BLaER1 (cell line): ENCODE measurements at regions not wholly inside any gene's neighbourhood (a gene's known extent, or its start where the extent isn't known, plus 50 kb on each side); places are given as distances from the start of the nearest gene placed in this dataset.

ENCODE experiments used
- H3K27ac ChIP-seq: shearing (Covaris generic); formaldehyde crosslinking; 2 replicates; pipeline ENCODE4 v1.8.1; 2022
- H3K27me3 ChIP-seq: shearing (Covaris generic); formaldehyde crosslinking; 2 replicates; pipeline ENCODE4 v1.8.1; 2022
- H3K36me3 ChIP-seq: shearing (Covaris generic); formaldehyde crosslinking; 2 replicates; pipeline ENCODE4 v1.8.1; 2022
- H3K4me1 ChIP-seq: shearing (Covaris generic); formaldehyde crosslinking; 2 replicates; pipeline ENCODE4 v1.8.1; 2022
- H3K4me2 ChIP-seq: shearing (Covaris generic); formaldehyde crosslinking; 2 replicates; pipeline ENCODE4 v1.8.1; 2022
- H3K4me3 ChIP-seq: shearing (Covaris generic); formaldehyde crosslinking; 2 replicates; pipeline ENCODE4 v1.8.1; 2022
- H3K9ac ChIP-seq: shearing (Covaris generic); formaldehyde crosslinking; 2 replicates; pipeline ENCODE4 v1.8.1; 2022
- H3K9me3 ChIP-seq: shearing (Covaris generic); formaldehyde crosslinking; 2 replicates; pipeline ENCODE4 v1.8.1; 2022
- H4K20me1 ChIP-seq: shearing (Covaris generic); formaldehyde crosslinking; 2 replicates; pipeline ENCODE4 v1.8.1; 2022
- Cebpa-rat ChIP-seq: shearing (Covaris generic); IDR thresholded peaks from 2 replicates; pipeline ENCODE4 v1.8.1; 2022

DNA sequence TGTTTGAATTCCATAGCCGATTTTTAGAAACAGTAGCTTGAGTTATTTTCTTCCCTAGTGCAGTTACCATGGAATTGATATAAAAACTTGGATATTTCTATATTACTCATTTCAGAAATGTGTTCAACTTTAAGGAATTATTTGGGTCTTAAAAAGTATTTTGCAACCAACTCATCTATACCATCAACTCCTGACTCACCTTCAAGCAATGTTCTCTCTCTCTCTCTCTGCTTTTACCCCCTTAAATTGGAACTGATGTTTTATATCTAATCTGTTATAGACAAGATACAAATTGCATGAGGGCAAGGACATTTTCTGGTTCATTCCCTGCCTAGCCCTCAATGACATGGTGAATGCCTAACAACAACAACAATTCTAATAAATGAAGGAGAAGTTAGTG is 214.7 kb upstream of the NRIP1 start:
- Histone ChIP-seq H3K9ac (no peak overlapping the region), H4K20me1 (no peaks in the 10 kb centered on the region), H3K9me3 (peaks cover 25% of the 10 kb centered on the region), H3K4me2 (no peak overlapping the region), H3K4me3 (no peak overlapping the region), H3K36me3 (no peaks in the 10 kb centered on the region), H3K27ac (no peak overlapping the region), H3K4me1 (no peaks in the 10 kb centered on the region), H3K27me3 (no peaks in the 10 kb centered on the region)
- TF ChIP-seq Cebpa-rat: no peak

- Histone ChIP-seq H3K9me3 (peaks cover 30% of the 10 kb centered on the region), H3K36me3 (no peaks in the 10 kb centered on the region), H3K4me3 (no peak overlapping the region), H3K4me1 (no peaks in the 10 kb centered on the region), H3K4me2 (no peak overlapping the region), H4K20me1 (no peaks in the 10 kb centered on the region), H3K9ac (no peak overlapping the region), H3K27me3 (no peaks in the 10 kb centered on the region), H3K27ac (no peak overlapping the region)
- TF ChIP-seq Cebpa-rat: no peak
Measured at GRCh38 chr21:15281714-15282113, 216.9 kb upstream of the NRIP1 start.

GRCh38 chr21:15282665-15283064 is 217.9 kb upstream of the NRIP1 start:
- no peaks in the 10 kb centered on the region for H4K20me1 ChIP-seq
- no peak overlapping the region for H3K4me3 ChIP-seq
- no peaks in the 10 kb centered on the region for H3K27me3 ChIP-seq
- no peaks in the 10 kb centered on the region for H3K4me1 ChIP-seq
- H3K4me2 ChIP-seq: no peak overlapping the region
- no peak overlapping the region for H3K27ac ChIP-seq
- no peaks in the 10 kb centered on the region for H3K36me3 ChIP-seq
- TF ChIP-seq Cebpa-rat: no peak
- H3K9ac ChIP-seq: no peak overlapping the region
- peaks cover 30% of the 10 kb centered on the region for H3K9me3 ChIP-seq

DNA sequence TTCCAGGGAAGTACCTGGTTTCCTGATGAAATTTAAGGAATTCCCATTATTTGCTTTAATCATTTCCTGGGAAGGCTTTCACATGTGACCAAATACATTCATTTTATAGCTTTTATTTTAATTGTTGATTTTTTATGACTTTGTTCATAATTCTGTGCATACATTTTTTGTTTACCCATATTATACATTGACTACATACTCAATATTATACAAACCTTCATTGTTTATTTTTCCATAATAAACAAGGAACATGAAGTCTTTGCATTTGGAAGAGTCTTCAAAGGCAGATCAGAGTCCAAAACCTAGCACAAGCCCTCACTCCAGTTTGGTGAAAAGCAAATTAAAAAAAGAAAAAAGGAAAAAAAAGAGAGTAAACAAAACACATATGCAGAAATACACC is 218.3 kb upstream of the NRIP1 start:
- no peaks in the 10 kb centered on the region for H3K36me3 ChIP-seq
- no peak overlapping the region for H3K9ac ChIP-seq
- H3K4me3 ChIP-seq: no peak overlapping the region
- peaks cover 30% of the 10 kb centered on the region for H3K9me3 ChIP-seq
- no peak overlapping the region for H3K27ac ChIP-seq
- H3K4me2 ChIP-seq: no peak overlapping the region
- no peaks in the 10 kb centered on the region for H3K27me3 ChIP-seq
- no peaks in the 10 kb centered on the region for H4K20me1 ChIP-seq
- H3K4me1 ChIP-seq: no peaks in the 10 kb centered on the region
- no peak for TF ChIP-seq Cebpa-rat

DNA sequence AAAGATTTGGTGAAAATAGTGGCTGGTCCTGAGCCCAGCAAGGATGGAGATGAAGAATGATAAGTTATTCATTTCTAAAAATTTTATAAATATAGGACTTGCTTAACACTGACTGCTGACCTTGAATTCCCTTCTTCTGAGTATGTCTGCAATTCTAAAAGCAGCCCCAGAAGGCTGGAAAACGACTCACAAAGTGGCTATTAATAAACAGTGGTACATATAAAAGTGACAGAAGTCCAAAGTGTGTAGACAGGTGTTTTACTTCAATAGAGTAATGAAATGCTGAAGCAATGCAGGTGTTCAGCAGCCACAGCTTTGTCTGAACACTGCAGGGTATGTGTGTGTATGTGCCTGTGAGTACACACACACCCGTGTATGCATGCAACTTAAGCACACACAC is 219.0 kb upstream of the NRIP1 start:
- Histone ChIP-seq H3K4me2 (no peak overlapping the region), H4K20me1 (no peaks in the 10 kb centered on the region), H3K27me3 (no peaks in the 10 kb centered on the region), H3K27ac (no peak overlapping the region), H3K9me3 (peaks cover 30% of the 10 kb centered on the region), H3K4me3 (no peak overlapping the region), H3K4me1 (no peaks in the 10 kb centered on the region), H3K36me3 (no peaks in the 10 kb centered on the region), H3K9ac (no peak overlapping the region)
- no peak for TF ChIP-seq Cebpa-rat

DNA sequence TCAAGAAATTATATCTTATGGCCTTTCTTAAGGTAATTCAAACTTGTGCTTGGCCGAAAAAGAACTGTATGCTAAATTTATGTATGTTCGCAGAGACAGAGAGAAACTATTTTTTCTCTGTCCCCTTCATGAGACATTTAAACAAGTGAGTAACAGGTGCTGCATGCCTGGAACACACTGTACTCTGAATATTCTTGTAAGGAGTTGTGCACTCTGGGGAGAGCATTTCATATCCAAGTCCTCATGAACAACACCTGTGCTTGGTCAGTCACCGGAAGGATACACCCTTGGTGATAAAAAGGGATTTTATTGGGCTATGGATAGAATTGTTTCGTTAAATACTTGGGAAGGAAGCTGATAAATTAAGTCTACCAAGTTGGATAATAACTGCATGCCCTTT is 220.8 kb upstream of the NRIP1 start:
- no peak for TF ChIP-seq Cebpa-rat

GRCh38 chr21:15289246-15289645 is 224.4 kb upstream of the NRIP1 start:
- H3K27ac ChIP-seq: no peak overlapping the region
- no peak for TF ChIP-seq Cebpa-rat
- H3K36me3 ChIP-seq: no peaks in the 10 kb centered on the region
- H4K20me1 ChIP-seq: no peaks in the 10 kb centered on the region
- no peaks in the 10 kb centered on the region for H3K27me3 ChIP-seq
- no peak overlapping the region for H3K4me2 ChIP-seq
- no peak overlapping the region for H3K4me3 ChIP-seq
- H3K4me1 ChIP-seq: no peaks in the 10 kb centered on the region
- H3K9me3 ChIP-seq: peaks cover 19% of the 10 kb centered on the region
- H3K9ac ChIP-seq: no peak overlapping the region

More for the DNA sequence above, 220.8 kb upstream of the NRIP1 start:
- no peaks in the 10 kb centered on the region for H3K36me3 ChIP-seq
- no peak overlapping the region for H3K4me2 ChIP-seq
- no peaks in the 10 kb centered on the region for H4K20me1 ChIP-seq
- no peak overlapping the region for H3K4me3 ChIP-seq
- H3K27ac ChIP-seq: no peak overlapping the region
- H3K9ac ChIP-seq: no peak overlapping the region
- H3K27me3 ChIP-seq: no peaks in the 10 kb centered on the region
- peaks cover 42% of the 10 kb centered on the region for H3K9me3 ChIP-seq
- H3K4me1 ChIP-seq: no peaks in the 10 kb centered on the region

DNA sequence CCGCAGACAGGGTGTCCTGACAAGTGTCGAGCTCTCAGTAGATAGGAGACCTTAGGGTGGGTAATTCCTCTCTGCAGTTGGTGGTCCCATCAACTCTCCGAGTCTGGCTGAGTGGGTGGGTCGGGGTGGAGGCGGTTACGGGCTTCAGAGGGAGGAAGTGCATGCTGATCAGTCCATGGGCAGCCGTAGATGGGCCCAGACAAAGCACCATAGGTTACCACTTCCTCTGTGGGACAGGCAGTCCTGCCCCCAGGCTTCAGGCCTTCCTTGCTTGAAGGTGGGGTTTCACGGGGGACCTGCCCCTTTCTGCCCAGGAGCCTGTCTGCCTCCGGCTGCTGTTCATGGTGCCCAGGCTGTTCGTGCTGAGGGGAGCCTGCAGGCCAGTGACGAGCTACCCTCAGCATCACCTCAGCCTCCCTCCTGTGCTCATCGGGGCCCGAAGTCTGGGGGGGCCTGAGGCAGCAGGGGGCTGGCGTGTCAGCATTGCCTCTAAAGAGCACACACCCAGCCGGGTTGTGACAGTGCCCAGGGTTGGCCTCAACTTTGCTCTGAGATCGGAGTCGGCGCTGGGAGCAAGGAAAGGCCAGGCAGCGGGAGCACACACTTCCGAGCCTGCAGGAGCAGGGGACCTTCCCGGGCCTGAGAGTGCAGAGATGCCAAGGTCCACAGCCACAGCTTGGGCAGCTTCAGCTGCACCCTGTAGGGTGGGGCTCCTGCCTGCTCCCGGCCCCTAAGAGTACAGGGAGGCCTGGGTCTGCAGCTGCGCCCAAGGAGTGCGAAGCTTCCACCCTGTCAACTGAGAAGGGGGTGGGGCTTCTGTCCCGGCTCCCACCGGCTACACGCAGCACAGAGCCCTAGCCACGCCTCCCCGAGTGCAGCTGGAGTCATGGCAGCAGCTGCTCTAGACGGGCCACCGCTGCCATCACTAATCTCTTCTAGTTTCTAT is 225.4 kb upstream of the NRIP1 start:
- H3K4me2 ChIP-seq: no peak overlapping the region

GRCh38 chr21:15291621-15292266 is 226.9 kb upstream of the NRIP1 start:
- no peaks in the 10 kb centered on the region for H3K27me3 ChIP-seq
- no peak for TF ChIP-seq Cebpa-rat
- H3K36me3 ChIP-seq: no peaks in the 10 kb centered on the region
- no peaks in the 10 kb centered on the region for H3K4me1 ChIP-seq
- H3K4me2 ChIP-seq: no peak overlapping the region
- H3K4me3 ChIP-seq: no peak overlapping the region
- no peak overlapping the region for H3K27ac ChIP-seq
- no peak overlapping the region for H3K9ac ChIP-seq
- peaks cover 15% of the 10 kb centered on the region for H3K9me3 ChIP-seq
- no peaks in the 10 kb centered on the region for H4K20me1 ChIP-seq

More for the DNA sequence above, 225.4 kb upstream of the NRIP1 start:
- Histone ChIP-seq H3K27ac (no peak overlapping the region), H4K20me1 (no peaks in the 10 kb centered on the region), H3K27me3 (no peaks in the 10 kb centered on the region), H3K9me3 (peaks cover 15% of the 10 kb centered on the region), H3K36me3 (no peaks in the 10 kb centered on the region), H3K4me1 (no peaks in the 10 kb centered on the region), H3K9ac (no peak overlapping the region), H3K4me3 (no peak overlapping the region)
- no peak for TF ChIP-seq Cebpa-rat

DNA sequence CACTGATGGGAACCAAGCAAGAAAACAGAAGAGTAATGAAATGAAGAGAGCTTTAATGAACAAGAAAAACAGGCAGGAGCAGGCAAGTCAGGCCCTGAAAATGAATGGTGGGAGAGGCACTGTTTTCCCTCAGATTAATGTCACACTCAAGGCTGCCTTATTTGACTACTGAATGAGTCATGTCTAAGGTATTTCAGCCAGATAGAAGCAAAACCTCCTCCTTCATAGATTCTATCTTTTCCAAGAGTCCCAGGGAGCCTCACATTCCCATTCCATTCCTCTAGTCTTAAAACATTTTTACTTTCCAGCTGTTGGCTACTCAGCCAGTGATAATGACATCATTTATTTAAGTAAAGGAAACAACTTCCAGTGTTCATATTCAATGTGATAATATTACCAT is 228.4 kb upstream of the NRIP1 start:
- Histone ChIP-seq H3K9ac (no peak overlapping the region), H4K20me1 (no peaks in the 10 kb centered on the region), H3K27me3 (no peaks in the 10 kb centered on the region), H3K27ac (no peak overlapping the region), H3K9me3 (peaks cover 15% of the 10 kb centered on the region), H3K4me3 (no peak overlapping the region), H3K36me3 (no peaks in the 10 kb centered on the region), H3K4me1 (peaks cover 6% of the 10 kb centered on the region; the same call in 1 of the 2 replicates), H3K4me2 (no peak overlapping the region)
- no peak for TF ChIP-seq Cebpa-rat
